GM18507 (cell line): ENCODE measurements at regions not wholly inside any gene's neighbourhood (a gene's known extent, or its start where the extent isn't known, plus 50 kb on each side); places are given as distances from the start of the nearest gene placed in this dataset.
"Not testable (repeated sequence)": the region's sequence is repeated elsewhere in the genome, so short reads cannot be mapped to it uniquely, and the experiment has no call there.

Experiments
- DNase-seq: peaks from one replicate; pipeline ENCODE4 v3.0.0; 2011; ENCODE audit warnings: low read depth; ENCODE audit not compliant: insufficient read length; ENCODE audit errors: extremely low spot score
- FAIRE-seq: peaks from 2 replicates; lab custom pipeline; 2011; peaks lifted over from hg19 to GRCh38; lab: Jason Lieb, UNC

DNA sequence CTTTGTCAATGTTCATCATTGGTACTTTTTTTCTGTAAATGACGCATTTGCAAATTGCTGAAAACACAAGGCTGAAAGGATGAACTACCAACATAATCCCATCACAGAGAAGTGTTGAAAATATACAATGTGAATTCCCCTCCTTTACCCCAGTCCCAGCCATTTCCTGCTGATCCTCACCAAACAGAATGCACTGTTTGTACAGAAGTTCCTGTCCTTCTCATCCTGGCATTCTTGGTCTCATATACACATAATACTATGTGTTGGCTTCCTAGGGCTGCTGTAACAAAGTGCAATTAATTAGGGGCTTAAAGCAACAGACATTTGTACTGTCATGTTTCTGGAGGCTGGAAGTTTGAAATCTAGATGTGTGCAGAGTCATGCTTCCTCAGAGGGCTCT, 836.2 kb upstream of the MGAT4C start:
- no peak for FAIRE-seq
- no peak for DNase-seq

DNA sequence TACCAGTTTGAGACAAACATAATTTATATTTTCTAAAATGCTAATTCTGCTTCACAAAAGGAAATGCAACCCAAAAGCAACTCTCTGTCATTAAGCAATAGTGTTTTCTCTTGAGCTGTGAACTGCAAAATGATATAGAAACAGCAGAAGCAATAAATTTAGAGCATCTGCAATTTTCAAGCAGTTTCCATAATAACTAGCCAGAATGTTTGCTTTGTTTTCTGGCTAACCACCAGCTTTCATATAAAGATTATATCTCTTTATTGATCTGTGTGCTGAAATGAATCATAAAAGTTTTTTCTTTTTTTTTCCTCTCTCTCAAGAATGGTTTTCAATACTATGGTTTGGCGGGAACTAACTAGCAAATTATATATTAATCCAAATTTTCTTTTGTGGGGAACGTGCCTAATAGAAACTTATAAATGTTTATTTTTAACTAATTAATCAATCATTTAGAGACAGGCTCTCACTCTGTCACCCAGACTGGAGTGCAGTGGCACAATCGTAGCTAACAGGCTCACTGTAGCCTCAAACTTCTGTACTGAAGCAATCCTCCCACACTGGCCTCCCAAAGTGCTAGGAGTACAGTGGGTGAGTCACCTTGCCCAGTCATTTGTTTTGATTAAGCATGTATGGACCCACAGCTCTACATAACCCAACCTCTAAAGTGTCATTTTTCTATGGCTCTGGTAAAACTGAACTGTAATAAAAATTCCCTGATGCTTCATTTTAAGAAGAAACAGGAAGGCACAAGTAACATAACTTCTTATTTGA, 830.1 kb upstream of the MGAT4C start:
- DNase-seq (no peak), FAIRE-seq (no peak)

DNA sequence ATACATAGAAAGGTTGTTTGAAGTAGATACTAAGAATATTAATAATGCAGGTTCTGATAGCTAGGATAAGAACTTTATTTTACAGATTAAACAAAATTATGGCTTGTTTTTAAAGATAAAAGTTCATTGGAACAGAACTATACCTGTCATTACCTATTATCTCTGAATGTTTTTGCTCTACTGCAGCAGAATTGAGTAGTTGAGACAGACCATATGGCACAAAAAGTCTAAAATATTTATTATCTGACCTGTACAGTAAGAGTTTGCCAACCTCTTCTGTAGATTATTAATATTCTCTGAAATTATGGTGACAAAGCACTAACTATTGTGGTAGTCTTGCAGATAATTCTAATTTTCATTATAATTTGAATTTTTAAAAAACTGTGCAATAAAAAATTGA, 829.1 kb upstream of the MGAT4C start:
- DNase-seq (no peak), FAIRE-seq (no peak)

DNA sequence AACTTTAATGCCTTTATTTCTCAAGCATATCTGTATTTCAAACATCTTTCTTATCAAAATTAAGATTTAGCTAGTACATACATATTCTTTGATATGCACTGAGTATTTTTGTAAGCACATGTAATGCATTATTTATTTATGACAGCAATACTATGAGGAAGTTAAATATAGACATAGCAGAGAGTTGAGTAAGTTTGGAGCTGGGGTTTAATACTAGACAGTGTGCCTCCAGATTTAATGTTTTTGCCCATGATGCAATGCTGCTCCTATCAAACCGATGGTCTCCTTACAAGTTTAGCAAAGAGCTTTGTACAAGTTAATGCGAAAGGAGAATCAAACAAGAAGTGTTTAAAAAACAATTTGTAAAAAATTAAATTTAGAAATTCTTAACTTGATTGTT, 826.6 kb upstream of the MGAT4C start:
- no peak for FAIRE-seq

DNA sequence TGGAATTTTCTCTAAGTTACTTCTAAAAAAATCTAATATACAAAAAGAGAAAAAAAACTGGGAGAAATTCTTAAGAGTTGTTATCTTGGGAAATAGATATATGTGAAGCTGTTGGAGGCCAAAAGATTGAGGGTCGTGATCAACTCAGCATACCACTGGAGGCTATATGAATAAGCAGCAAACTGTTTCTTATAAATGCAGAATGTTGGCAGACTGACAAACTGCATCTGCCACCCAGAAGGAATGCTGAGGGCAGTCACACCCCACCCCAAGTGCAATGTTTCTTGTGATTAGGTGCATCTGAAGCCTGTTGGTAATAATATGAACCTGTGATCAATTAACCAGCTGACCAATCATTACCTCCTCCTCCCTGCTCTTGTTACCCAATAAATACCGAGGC, 818.6 kb upstream of the MGAT4C start:
- FAIRE-seq = no peak
- DNase-seq = no peak

More for the DNA sequence above, 826.6 kb upstream of the MGAT4C start:
- no peak for DNase-seq

DNA sequence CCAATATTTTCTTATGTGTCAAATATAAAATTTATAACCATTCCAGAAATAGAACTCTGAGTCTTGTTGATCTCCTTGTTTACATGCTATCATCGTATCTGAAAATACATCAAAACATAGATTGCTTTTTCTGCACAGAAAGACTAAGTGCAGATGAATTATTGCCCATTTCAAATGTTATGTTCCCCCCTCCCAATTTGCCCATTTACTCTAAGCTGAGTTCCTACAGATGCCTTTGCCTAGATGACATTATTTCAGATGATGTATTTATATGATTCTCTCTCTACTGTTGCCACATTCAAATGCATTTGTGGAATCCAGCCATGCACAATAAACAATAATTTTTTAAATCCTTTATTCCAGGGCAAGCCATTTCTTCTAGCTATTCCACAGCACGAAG, 810.1 kb upstream of the MGAT4C start:
- no peak for DNase-seq
- no peak for FAIRE-seq

DNA sequence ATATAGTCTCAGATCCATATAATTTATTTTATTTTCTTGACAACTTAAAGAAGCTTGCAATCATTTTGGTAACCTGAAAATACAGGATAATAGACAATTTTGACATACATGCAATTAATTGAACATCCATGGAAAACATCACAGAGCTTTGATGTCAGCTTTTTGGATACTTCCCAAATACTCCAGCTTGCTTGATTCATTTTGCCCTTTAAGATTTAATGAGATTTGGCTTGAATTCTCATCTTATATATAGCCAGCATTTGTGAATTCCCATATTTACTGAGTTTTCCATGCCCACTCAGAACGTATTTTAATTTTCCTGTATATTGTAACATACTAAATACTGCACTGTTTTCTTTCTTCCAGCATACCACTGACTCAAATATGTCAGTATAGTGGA, 803.0 kb upstream of the MGAT4C start:
- no peak for FAIRE-seq
- no peak for DNase-seq

DNA sequence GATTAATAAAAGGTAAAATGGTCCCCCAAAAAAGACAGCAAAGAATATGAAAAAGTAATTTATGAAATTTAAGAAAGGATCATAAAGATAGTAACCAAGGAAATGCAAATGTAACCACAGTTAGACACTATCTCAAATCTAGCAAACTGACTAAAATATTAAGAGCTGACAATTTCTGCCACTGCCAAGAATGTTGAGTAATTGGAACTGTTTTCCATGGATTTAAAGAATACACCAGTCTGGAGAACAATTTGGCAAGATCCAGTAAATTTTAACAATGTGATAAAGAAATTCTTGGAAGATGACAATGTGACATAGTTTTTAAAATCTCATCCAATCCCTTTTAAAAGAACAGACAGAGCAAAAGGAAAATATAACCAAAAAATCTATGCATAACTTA, 798.0 kb upstream of the MGAT4C start:
- no peak for DNase-seq
- FAIRE-seq = no peak

DNA sequence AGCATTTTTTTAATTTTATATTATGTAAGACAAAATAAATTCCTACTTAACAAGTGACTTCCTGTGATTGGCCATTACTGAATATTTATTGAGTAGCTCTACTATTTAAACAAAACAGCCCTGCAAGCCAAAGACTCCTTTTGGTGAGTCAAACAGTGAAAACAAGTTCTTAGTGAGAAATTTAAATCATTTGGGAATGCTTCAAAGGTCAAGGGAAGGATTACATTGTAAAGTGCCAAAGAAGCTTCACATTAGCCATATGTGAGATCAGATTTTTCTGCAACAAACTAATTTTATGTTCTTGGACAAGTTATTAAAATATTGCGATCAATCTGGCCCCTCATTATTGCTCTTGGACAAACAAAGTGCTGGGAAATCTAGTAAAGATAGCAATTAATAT, 795.4 kb upstream of the MGAT4C start:
- FAIRE-seq = no peak

DNA sequence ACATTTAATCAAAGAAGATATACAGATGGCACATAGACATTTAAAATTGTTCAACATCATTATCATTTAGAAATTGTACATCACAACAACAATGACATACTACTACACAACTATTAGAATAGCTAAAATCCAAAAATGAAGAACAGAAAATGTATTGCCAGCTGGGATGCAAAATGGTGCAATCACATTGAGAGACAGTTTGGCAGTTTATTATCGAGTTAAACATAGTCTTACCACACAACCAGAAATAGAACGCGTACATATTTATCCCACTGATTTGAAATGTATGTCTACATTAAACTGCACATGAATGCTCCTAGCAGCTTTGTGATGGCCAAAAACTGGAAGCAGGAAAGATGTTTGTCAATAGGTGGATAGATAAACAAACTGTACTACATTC, 791.5 kb upstream of the MGAT4C start:
- DNase-seq = no peak
- no peak for FAIRE-seq

More for the DNA sequence above, 795.4 kb upstream of the MGAT4C start:
- DNase-seq = no peak

DNA sequence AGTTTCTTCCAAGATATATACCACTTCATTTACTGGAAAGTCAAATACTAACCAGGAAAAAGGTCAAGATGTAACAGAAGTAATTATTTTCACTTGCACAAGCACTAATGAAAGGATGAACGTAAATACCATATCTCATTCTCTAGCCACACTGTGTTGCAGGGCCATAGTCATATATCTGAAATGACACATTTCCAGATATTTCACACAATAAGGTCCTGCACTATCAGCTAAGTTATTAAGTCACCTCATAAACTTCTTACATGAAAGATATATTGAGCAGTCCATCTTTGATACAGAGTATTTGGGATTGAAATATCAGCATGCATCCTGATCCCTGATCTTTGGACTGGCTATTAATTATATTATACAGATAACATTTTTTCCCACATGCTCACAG, 783.3 kb upstream of the MGAT4C start:
- DNase-seq (no peak), FAIRE-seq (no peak)

DNA sequence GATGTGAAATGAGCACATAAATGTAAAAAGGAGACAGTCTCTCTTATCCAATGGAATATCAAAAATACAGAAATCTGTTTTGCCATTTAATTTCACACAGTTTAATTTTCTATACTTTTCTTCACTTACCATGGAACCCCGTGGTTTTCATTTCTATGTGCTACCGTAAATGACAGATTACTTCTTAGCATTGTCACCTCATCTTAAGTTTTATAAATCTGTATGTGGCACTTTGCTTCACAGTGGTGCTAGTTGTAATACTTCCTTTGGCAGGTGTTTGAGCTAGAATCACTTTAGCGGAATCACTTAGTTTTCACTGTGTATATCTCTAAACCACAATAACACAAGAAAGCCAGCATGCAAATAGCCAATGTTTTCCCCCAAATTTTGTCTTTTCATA, 781.9 kb upstream of the MGAT4C start:
- no peak for DNase-seq
- FAIRE-seq = no peak

DNA sequence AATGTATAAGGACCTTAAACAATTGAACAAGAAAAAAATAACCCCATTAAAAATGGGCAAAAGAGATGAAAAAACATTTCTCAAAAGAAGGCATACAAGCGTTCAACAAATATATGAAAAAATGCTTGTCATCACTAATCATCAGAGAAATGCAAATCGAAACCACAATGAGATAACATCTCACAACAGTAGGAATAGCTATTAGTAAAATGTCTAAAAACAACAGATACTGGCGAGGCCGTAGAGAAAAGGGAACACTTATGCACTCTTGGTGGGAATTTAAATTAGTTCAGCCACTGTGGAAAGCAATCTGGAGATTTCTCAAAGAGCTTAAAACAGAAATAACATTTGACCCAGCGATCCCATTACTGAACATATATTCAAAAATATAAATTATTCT, 769.8 kb upstream of the MGAT4C start:
- DNase-seq (no peak), FAIRE-seq (no peak)

DNA sequence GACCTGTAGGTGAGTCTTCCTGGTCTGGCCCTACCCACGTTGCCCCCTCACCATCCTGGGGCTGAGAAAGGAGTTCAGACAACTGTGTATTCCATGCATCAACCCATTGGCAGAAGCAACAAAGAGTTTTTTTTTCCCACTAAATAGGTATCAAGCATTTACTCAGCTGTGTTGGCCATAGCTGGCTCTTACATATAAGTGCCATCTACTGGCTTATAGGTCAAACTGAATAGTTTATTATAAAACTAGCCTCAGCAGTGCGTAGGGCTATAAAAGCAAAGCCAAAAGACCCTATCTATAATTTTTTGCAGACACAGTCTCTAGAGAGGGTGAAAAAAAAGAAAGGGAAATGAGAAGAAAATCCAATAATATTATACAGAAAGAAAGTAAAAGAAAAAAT, 765.2 kb upstream of the MGAT4C start:
- FAIRE-seq (no peak), DNase-seq (no peak)

DNA sequence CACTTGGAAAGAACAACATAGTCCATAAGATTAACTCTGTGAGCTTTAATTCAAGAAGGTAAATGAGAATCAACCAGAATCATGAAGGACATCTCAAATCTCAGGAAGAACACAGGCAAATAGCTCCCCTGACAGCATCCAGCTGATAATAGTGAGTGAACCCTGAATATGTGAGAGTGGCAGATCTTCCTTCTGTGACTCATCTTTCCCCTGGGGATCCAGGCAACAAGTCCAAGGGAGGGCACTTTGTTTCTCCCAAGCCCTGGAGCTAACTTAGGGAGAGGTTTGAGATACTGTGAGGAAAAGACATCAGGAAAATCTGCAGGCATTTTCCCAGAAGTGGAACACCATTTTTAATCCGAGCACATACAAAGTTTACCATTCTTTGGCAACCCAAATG, 763.9 kb upstream of the MGAT4C start:
- DNase-seq = no peak
- no peak for FAIRE-seq

DNA sequence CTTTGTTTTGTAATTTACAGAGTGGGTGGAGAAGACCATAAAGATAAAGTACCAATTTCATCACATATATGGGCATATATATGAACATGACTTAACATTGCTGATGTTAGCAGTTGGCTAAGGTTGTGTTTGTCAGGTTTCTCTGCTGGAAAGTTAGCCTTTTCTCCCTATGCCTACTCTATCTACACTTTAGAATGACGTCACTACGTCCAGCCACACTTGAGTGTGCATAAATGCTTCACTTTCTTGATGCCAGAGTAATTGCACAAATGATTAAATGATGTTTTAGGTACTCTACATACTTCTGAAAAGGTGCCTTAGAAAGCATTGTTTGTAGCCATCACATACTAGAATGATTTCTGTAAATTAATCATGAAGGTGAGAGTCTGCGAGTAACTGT, 759.2 kb upstream of the MGAT4C start:
- FAIRE-seq (no peak), DNase-seq (no peak)

DNA sequence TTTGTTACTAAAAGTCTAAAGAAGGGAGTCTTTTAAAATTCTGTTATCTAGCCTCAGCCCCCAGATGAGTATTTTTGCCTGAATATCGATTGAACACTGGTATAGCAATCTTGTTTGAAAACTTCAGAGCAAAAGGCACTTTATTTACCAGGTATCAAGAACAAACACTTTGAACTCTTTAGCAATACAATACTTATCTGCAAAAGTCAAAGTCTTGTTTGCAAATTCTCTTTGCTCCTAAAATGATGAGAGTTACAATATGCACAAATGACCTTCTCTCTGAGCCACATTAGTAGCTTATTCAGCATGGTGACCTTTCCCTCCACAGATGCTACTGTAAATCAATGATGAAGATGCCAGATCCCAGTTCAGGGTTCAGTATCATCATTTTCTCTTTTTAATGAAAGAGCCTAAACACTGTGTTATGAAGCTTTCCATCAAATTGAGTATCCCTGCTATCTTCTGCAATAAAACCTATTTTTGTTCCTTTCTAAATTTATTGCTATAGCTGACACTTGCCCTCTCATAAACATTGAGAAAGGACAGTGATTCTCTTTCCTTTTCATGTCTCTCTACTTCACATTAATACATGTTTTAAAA, 752.7 kb upstream of the MGAT4C start:
- FAIRE-seq = no peak
- DNase-seq = no peak

DNA sequence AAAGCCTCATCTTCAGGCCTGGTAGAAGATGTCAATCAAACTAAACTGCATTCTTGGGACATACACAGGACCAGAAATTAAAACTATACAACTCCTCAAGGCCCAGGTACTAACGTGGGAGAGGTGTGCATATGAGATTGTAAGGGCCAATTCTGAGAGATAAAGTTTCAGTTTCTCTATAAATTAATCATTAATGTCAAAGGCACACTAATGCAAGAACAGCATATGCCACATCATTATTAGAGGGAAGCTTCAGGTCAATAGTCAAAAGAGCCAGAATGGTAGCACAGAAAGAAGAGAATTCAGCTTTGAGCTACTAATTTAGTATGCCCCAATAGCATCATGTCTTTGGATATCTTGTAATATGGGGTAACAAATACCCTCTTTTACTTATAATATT, 744.9 kb upstream of the MGAT4C start:
- no peak for FAIRE-seq
- DNase-seq = no peak

DNA sequence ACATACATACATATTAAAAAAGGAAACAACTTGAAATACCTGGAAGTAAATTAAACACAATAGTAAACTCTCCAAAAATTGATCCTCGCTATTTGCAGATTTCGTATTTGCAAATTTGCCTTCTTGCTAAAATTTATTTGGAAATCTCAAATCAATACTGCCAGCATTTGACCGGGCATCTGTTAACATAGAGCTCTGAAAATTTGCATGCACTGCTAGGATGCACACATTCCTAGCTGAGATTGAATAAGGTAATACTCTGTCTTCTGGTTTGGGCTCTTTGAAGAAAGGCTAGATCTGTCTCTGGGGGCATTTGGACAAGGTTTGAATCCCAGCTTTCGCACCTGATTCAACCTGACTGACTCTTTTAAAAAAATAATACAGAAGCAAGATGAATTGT, 729.1 kb upstream of the MGAT4C start:
- no peak for FAIRE-seq
- no peak for DNase-seq

DNA sequence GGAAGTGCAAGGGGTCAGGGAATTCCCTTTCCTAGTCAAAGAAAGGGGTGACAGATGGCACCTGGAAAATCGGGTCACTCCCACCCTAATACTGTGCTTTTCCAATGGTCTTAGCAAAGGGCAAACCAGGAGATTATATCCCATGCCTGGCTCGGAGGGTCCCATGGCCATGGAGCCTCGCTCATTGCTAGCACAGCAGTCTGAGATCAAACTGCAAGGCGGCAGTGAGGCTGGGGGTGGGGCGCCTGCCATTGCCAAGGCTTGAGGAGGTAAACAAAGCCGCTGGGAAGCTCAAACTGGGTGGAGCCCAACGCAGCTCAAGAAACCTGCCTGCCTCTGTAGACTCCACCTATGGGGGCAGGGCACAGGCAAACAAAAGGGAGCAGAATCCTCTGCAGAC, 714.4 kb upstream of the MGAT4C start:
- DNase-seq, FAIRE-seq: not testable (repeated sequence)

DNA sequence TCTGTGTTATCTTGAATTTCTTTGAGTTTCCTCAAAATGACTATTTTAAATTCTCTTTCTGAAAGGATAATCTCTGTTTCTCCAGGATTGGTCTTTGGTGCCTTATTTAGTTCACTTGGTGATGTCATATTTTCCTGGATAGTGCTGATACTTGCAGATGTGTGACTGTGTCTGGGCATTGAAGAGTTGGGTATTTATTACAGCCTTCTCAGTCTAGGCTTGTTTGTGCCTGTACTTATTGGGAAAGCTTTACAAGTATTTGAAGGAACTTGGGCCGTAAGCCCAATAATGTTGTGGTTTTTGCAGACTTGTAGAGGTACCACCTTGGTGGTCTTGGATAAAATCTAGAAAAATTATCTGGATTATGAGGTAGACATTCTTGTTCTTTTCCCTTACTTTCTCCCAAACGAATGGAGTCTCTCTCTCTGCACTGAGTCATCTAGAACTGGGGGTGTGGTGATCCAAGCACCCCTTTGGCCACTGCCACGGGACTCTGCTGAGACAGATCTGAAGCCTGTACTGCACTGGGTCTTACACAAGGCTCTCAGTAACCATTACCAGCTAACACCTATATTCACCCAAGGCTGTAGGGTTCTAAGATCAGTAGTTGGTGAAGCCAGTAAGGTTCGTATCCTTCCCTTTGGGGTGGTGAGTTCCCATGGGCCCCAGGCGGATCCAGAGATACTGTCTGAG, 703.7 kb upstream of the MGAT4C start:
- DNase-seq = no peak
- no peak for FAIRE-seq
